GM12874 (cell line): ENCODE measurements at regions not wholly inside any gene's neighbourhood (a gene's known extent, or its start where the extent isn't known, plus 50 kb on each side); places are given as distances from the start of the nearest gene placed in this dataset.

Experiments
- CTCF ChIP-seq: IDR thresholded peaks from 2 replicates; pipeline ENCODE4 v1.5.1; 2011; ENCODE audit warnings: low read depth, mild to moderate bottlenecking, control low read depth, low read length, moderate library complexity; ENCODE audit not compliant: insufficient read depth

GRCh38 chr7:69451715-69452114 is 146.6 kb upstream of the AUTS2 start:
- no peak for TF ChIP-seq CTCF

GRCh38 chr7:69452797-69453196 is 145.5 kb upstream of the AUTS2 start:
- TF ChIP-seq CTCF: no peak

GRCh38 chr7:69457595-69458504 is 140.4 kb upstream of the AUTS2 start:
- no peak for TF ChIP-seq CTCF

GRCh38 chr7:69464035-69464434 is 134.2 kb upstream of the AUTS2 start:
- TF ChIP-seq CTCF: no peak

- no peak for TF ChIP-seq CTCF
Observed at GRCh38 chr7:69465262-69465661, 133.0 kb upstream of the AUTS2 start.

- TF ChIP-seq CTCF: no peak
Observed at GRCh38 chr7:69467826-69468225, 130.4 kb upstream of the AUTS2 start.

GRCh38 chr7:69476416-69476815 is 121.9 kb upstream of the AUTS2 start:
- TF ChIP-seq CTCF: no peak
